GM19372 (cell line): ENCODE measurements at regions not wholly inside any gene's neighbourhood (a gene's known extent, or its start where the extent isn't known, plus 50 kb on each side); places are given as distances from the start of the nearest gene placed in this dataset.

Experiments
- ATAC-seq: cut with Tn5 transposase; IDR thresholded peaks from one replicate; pipeline ENCODE4 v1.9.1; 2021; ENCODE audit warnings: mild to moderate bottlenecking, low read depth, moderate library complexity; ENCODE audit not compliant: unreplicated experiment

- no peak for ATAC-seq
These were observed 493.7 kb downstream of the ENC1 start for GRCh38 chr5:74146796-74147195.

- ATAC-seq = no peak
These were observed 494.6 kb downstream of the ENC1 start for GRCh38 chr5:74145951-74146350.

- ATAC-seq = no peak
These were observed 496.7 kb downstream of the ENC1 start for GRCh38 chr5:74143721-74144330.

- ATAC-seq = no peak
These were observed 497.4 kb downstream of the ENC1 start for GRCh38 chr5:74143151-74143550.

- ATAC-seq = no peak
These were observed 499.5 kb downstream of the ENC1 start for GRCh38 chr5:74141053-74141452.

- ATAC-seq = no peak
These were observed 500.1 kb downstream of the ENC1 start for GRCh38 chr5:74140409-74140808.

GRCh38 chr5:74139589-74139988 is 500.9 kb downstream of the ENC1 start:
- ATAC-seq = no peak

- no peak for ATAC-seq
These were observed 501.8 kb downstream of the ENC1 start for GRCh38 chr5:74138721-74139120.

GRCh38 chr5:74136276-74136825 is 504.2 kb downstream of the ENC1 start:
- no peak for ATAC-seq

GRCh38 chr5:74135033-74135432 is 505.5 kb downstream of the ENC1 start:
- ATAC-seq = no peak

GRCh38 chr5:74132485-74132884 is 506.5 kb downstream of the ARHGEF28 start:
- no peak for ATAC-seq

- no peak for ATAC-seq
These were observed 505.3 kb downstream of the ARHGEF28 start for GRCh38 chr5:74131250-74131649.

- no peak for ATAC-seq
These were observed 504.3 kb downstream of the ARHGEF28 start for GRCh38 chr5:74130155-74130897.

- ATAC-seq = no peak
These were observed 501.7 kb downstream of the ARHGEF28 start for GRCh38 chr5:74127381-74128320.

- ATAC-seq = no peak
These were observed 500.3 kb downstream of the ARHGEF28 start for GRCh38 chr5:74126294-74126693.

GRCh38 chr5:74124826-74125225 is 498.8 kb downstream of the ARHGEF28 start:
- no peak for ATAC-seq

- no peak for ATAC-seq
These were observed 497.9 kb downstream of the ARHGEF28 start for GRCh38 chr5:74123929-74124328.

GRCh38 chr5:74122979-74123590 is 497.1 kb downstream of the ARHGEF28 start:
- no peak for ATAC-seq

GRCh38 chr5:74122175-74122574 is 496.2 kb downstream of the ARHGEF28 start:
- no peak for ATAC-seq

GRCh38 chr5:74120585-74120984 is 494.6 kb downstream of the ARHGEF28 start:
- no peak for ATAC-seq
